ENCODE measurements at regions not wholly inside any gene's neighbourhood (a gene's known extent, or its start where the extent isn't known, plus 50 kb on each side); places are given as distances from the start of the nearest gene placed in this dataset.

DNA sequence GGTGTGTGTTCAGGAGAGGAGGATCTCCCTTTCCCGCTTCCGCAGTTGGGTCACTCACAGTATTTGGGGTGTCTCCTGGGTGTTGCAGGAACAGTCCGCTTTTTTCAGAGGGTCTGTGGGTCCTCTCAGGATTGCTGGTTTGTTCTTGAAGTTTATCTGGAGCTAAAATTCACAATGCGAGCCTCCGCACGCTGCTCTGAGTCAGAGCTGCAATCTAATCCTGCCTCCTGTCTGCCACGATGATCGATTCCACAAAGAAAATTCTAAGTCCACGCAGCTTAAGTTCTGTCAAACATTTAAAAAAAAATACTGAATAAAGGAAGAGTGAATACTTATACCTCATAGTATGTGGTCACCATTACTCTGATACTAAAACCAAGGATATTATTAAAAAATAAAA, 76.5 kb downstream of the RAD51AP2 start:
- Mint-ChIP-seq H3K36me3 (ENCODE audit: insufficient read depth, unreplicated experiment) (no peaks in the 10 kb centered on the region), H3K9me3 (ENCODE audit: low read depth, unreplicated experiment) (peaks cover 4% of the 10 kb centered on the region), H3K27me3 (ENCODE audit: unreplicated experiment) (no peaks in the 10 kb centered on the region), H3K4me3 (ENCODE audit: low read depth, unreplicated experiment) (no peak overlapping the region), H3K4me1 (ENCODE audit: low read depth, unreplicated experiment) (no peaks in the 10 kb centered on the region), H3K27ac (ENCODE audit: unreplicated experiment) (no peak overlapping the region)
- TF ChIP-seq, protein P1, sequence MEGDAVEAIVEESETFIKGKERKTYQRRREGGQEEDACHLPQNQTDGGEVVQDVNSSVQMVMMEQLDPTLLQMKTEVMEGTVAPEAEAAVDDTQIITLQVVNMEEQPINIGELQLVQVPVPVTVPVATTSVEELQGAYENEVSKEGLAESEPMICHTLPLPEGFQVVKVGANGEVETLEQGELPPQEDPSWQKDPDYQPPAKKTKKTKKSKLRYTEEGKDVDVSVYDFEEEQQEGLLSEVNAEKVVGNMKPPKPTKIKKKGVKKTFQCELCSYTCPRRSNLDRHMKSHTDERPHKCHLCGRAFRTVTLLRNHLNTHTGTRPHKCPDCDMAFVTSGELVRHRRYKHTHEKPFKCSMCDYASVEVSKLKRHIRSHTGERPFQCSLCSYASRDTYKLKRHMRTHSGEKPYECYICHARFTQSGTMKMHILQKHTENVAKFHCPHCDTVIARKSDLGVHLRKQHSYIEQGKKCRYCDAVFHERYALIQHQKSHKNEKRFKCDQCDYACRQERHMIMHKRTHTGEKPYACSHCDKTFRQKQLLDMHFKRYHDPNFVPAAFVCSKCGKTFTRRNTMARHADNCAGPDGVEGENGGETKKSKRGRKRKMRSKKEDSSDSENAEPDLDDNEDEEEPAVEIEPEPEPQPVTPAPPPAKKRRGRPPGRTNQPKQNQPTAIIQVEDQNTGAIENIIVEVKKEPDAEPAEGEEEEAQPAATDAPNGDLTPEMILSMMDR (IDR thresholded peaks at IDR 0.05; ENCODE audit: unreplicated experiment) = no peak
- DNase-seq = no peak
- no TSS peak for BruUV-seq (replicated peaks)
- CTCF ChIA-PET = no interaction called here
- intact Hi-C loops (cut with micrococcal nuclease; ENCODE audit: unreplicated experiment) = no loop called here

- peaks cover 2% of the 10 kb centered on the region for H3K9me3 Mint-ChIP-seq (ENCODE audit: low read depth, unreplicated experiment)
- no peak overlapping the region for H3K27ac Mint-ChIP-seq (ENCODE audit: unreplicated experiment)
- CTCF ChIA-PET = no interaction called here
- intact Hi-C loops (cut with micrococcal nuclease; ENCODE audit: unreplicated experiment) = no loop called here
- no TSS peak for BruUV-seq (replicated peaks)
- H3K36me3 Mint-ChIP-seq (ENCODE audit: insufficient read depth, unreplicated experiment) = no peaks in the 10 kb centered on the region
- TF ChIP-seq, protein P1 (IDR thresholded peaks at IDR 0.05; ENCODE audit: unreplicated experiment) = no peak
- H3K4me1 Mint-ChIP-seq (ENCODE audit: low read depth, unreplicated experiment) = no peaks in the 10 kb centered on the region
- no peak for DNase-seq
- no peak overlapping the region for H3K4me3 Mint-ChIP-seq (ENCODE audit: low read depth, unreplicated experiment)
- no peaks in the 10 kb centered on the region for H3K27me3 Mint-ChIP-seq (ENCODE audit: unreplicated experiment)
Measured at GRCh38 chr2:17441055-17441771, 77.0 kb downstream of the RAD51AP2 start.

GRCh38 chr2:17430326-17430725, 87.9 kb downstream of the RAD51AP2 start:
- no peaks in the 10 kb centered on the region for H3K36me3 Mint-ChIP-seq (ENCODE audit: insufficient read depth, unreplicated experiment)
- CTCF ChIA-PET = no interaction called here
- H3K27ac Mint-ChIP-seq (ENCODE audit: unreplicated experiment) = no peak overlapping the region
- no peaks in the 10 kb centered on the region for H3K4me1 Mint-ChIP-seq (ENCODE audit: low read depth, unreplicated experiment)
- no TSS peak for BruUV-seq (replicated peaks)
- no peak overlapping the region for H3K4me3 Mint-ChIP-seq (ENCODE audit: low read depth, unreplicated experiment)
- H3K9me3 Mint-ChIP-seq (ENCODE audit: low read depth, unreplicated experiment) = no peaks in the 10 kb centered on the region
- no peak for DNase-seq
- H3K27me3 Mint-ChIP-seq (ENCODE audit: unreplicated experiment) = no peaks in the 10 kb centered on the region
- TF ChIP-seq, protein P1 (IDR thresholded peaks at IDR 0.05; ENCODE audit: unreplicated experiment) = no peak
- intact Hi-C loops (cut with micrococcal nuclease; ENCODE audit: unreplicated experiment) = no loop called here

DNA sequence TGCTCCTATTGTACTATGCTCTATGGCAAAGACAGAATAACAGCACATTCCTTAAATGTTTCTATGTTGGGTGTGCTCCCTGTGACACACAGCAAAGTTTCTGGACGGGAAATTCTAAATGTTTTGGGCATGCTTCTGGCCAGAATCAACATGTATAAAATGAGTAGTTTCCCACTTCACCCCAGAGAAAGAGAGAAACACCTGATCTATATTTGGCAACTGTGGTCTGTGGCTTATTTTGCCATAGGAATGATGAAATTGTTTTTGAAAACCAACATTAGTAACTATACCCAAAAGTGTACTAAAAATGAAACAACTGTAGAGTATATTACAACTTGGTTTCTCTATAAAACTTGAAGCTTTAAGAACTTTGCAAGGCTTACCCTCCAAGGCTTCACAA, 89.1 kb downstream of the RAD51AP2 start:
- TF ChIP-seq, protein P1 (IDR thresholded peaks at IDR 0.05; ENCODE audit: unreplicated experiment) = no peak
- no TSS peak for BruUV-seq (replicated peaks)
- Mint-ChIP-seq H3K4me3 (ENCODE audit: low read depth, unreplicated experiment) (no peak overlapping the region), H3K27ac (ENCODE audit: unreplicated experiment) (no peak overlapping the region), H3K36me3 (ENCODE audit: insufficient read depth, unreplicated experiment) (no peaks in the 10 kb centered on the region), H3K4me1 (ENCODE audit: low read depth, unreplicated experiment) (no peaks in the 10 kb centered on the region), H3K9me3 (ENCODE audit: low read depth, unreplicated experiment) (no peaks in the 10 kb centered on the region), H3K27me3 (ENCODE audit: unreplicated experiment) (no peaks in the 10 kb centered on the region)
- CTCF ChIA-PET = no interaction called here
- intact Hi-C loops (cut with micrococcal nuclease; ENCODE audit: unreplicated experiment) = no loop called here
- no peak for DNase-seq
